Epidermal melanocyte (primary cell): ENCODE measurements at regions not wholly inside any gene's neighbourhood (a gene's known extent, or its start where the extent isn't known, plus 50 kb on each side); places are given as distances from the start of the nearest gene placed in this dataset.

ENCODE experiments used
- DNase-seq: peaks from one replicate; pipeline ENCODE4 v3.0.0; 2011; ENCODE audit warnings: low spot score; ENCODE audit not compliant: insufficient read length

GRCh38 chr5:167895899-167896659 lies 395.4 kb upstream of the WWC1 start:
- DNase-seq, result no peak

GRCh38 chr5:167896814-167897213 lies 394.6 kb upstream of the WWC1 start:
- no peak for DNase-seq

- DNase-seq, result no peak
Observed at GRCh38 chr5:167897371-167897770, 394.1 kb upstream of the WWC1 start.

GRCh38 chr5:167898361-167899042 lies 392.9 kb upstream of the WWC1 start:
- DNase-seq, result no peak

- DNase-seq, result no peak
Observed at GRCh38 chr5:167899490-167900070, 391.9 kb upstream of the WWC1 start.

- DNase-seq, result no peak
Observed at GRCh38 chr5:167900340-167900935, 391.0 kb upstream of the WWC1 start.

GRCh38 chr5:167902298-167902697 lies 389.1 kb upstream of the WWC1 start:
- DNase-seq, result no peak

- DNase-seq, result no peak
Observed at GRCh38 chr5:167903243-167903642, 388.2 kb upstream of the WWC1 start.

- no peak for DNase-seq
Observed at GRCh38 chr5:167903659-167904058, 387.8 kb upstream of the WWC1 start.

- no peak for DNase-seq
Observed at GRCh38 chr5:167905919-167906853, 385.3 kb upstream of the WWC1 start.

GRCh38 chr5:167908606-167909005 lies 382.8 kb upstream of the WWC1 start:
- no peak for DNase-seq

- DNase-seq, result no peak
Observed at GRCh38 chr5:167912941-167913665, 378.3 kb upstream of the WWC1 start.

- DNase-seq, result no peak
Observed at GRCh38 chr5:167915237-167915636, 376.2 kb upstream of the WWC1 start.

- no peak for DNase-seq
Observed at GRCh38 chr5:167916261-167916691, 375.2 kb upstream of the WWC1 start.

- DNase-seq, result no peak
Observed at GRCh38 chr5:167916706-167917105, 374.7 kb upstream of the WWC1 start.

- DNase-seq, result no peak
Observed at GRCh38 chr5:167918184-167918812, 373.1 kb upstream of the WWC1 start.

GRCh38 chr5:167918813-167919483 lies 372.5 kb upstream of the WWC1 start:
- DNase-seq, result no peak

GRCh38 chr5:167920589-167920988 lies 370.9 kb upstream of the WWC1 start:
- DNase-seq, result no peak

GRCh38 chr5:167921796-167922195 lies 369.6 kb upstream of the WWC1 start:
- DNase-seq, result no peak
